Stomach (tissue), 4 donors: ENCODE measurements at regions not wholly inside any gene's neighbourhood (a gene's known extent, or its start where the extent isn't known, plus 50 kb on each side); places are given as distances from the start of the nearest gene placed in this dataset.

ENCODE experiments used
- EP300 ChIP-seq: sonication (generic); formaldehyde crosslinking; IDR thresholded peaks from one replicate; pipeline ENCODE4 v1.6.1; 2017; ENCODE audit warnings: antibody characterized with exemption
- POLR2A ChIP-seq, 4 donors: fragments of 450-650 bp; IDR thresholded peaks; one replicate each; pipeline ENCODE4 v1.6.1; 2016; ENCODE audit warnings: antibody characterized with exemption in 4 of 4, control low read depth in 2 of 4, mild to moderate bottlenecking in 1 of 4, moderate library complexity in 1 of 4
- POLR2AphosphoS5 ChIP-seq, 3 donors: sonication (generic); formaldehyde crosslinking; IDR thresholded peaks; one replicate each; pipeline ENCODE4 v1.6.1; 2016; ENCODE audit warnings: antibody characterized with exemption in 3 of 3
- TF ChIP-seq, protein P1 (sequence below), 7 experiments: fragments of 450-650 bp in 4 of 7; fragments of 200-600 bp in 3 of 7; sonication (generic) in 3 of 7; IDR thresholded peaks; one replicate each; pipeline ENCODE4 v1.5.1; 2016 to 2019; ENCODE audit warnings: antibody characterized with exemption in 7 of 7, control low read depth in 2 of 7, mild to moderate bottlenecking in 1 of 7

DNA sequence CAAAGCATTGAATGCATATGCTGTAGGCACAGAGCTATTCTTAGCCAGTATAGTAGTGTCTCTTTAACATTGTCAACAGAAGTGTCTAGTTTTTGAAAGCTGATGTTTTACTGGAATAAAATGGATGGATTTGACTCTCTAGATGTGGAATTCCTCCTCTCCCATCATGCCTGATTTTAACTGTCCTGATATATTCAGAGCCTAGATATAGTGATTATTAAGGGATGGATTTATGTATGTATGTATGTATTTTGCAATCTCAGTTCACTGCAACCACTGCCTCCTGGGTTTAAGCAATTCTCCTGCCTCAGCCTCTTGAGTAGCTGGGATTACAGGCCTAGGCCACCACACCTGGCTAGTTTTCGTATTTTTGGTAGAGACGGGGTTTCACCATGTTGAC is 144.8 kb upstream of the NAV3 start:
- TF ChIP-seq, protein P1, sequence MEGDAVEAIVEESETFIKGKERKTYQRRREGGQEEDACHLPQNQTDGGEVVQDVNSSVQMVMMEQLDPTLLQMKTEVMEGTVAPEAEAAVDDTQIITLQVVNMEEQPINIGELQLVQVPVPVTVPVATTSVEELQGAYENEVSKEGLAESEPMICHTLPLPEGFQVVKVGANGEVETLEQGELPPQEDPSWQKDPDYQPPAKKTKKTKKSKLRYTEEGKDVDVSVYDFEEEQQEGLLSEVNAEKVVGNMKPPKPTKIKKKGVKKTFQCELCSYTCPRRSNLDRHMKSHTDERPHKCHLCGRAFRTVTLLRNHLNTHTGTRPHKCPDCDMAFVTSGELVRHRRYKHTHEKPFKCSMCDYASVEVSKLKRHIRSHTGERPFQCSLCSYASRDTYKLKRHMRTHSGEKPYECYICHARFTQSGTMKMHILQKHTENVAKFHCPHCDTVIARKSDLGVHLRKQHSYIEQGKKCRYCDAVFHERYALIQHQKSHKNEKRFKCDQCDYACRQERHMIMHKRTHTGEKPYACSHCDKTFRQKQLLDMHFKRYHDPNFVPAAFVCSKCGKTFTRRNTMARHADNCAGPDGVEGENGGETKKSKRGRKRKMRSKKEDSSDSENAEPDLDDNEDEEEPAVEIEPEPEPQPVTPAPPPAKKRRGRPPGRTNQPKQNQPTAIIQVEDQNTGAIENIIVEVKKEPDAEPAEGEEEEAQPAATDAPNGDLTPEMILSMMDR (IDR thresholded peaks at IDR 0.05) = no peak
- TF ChIP-seq POLR2A (IDR thresholded peaks at IDR 0.05) = no peak
- TF ChIP-seq EP300 = no peak
- no peak for TF ChIP-seq POLR2AphosphoS5 (IDR thresholded peaks at IDR 0.05)
